Mesenchymal stem cell (in vitro differentiated cells and primary cell): ENCODE measurements at regions not wholly inside any gene's neighbourhood (a gene's known extent, or its start where the extent isn't known, plus 50 kb on each side); places are given as distances from the start of the nearest gene placed in this dataset.
A peak's percentile ranks its signal among the peaks of the same experiment; 100 is the strongest.
"Not testable (repeated sequence)": the region's sequence is repeated elsewhere in the genome, so short reads cannot be mapped to it uniquely, and the experiment has no call there.

Source experiments
- DNase-seq: peaks from one replicate; pipeline ENCODE4 v3.0.0-alpha.2; 2013
- H2AFZ ChIP-seq: one replicate; pipeline ENCODE4 v1.6.1; 2013; ENCODE audit warnings: low read depth, mild to moderate bottlenecking, control low read depth, inconsistent platforms, low read length, moderate library complexity
- H2AK5ac ChIP-seq: 2 replicates; pipeline ENCODE4 v1.6.1; 2013; ENCODE audit warnings: low read length, moderate library complexity, mild to moderate bottlenecking, inconsistent platforms; ENCODE audit not compliant: severe bottlenecking
- H2BK120ac ChIP-seq: one replicate; pipeline ENCODE4 v1.6.1; 2013; ENCODE audit warnings: low read depth, mild to moderate bottlenecking, inconsistent platforms, low read length, moderate library complexity
- H2BK12ac ChIP-seq, 2 experiments: one replicate each; pipeline ENCODE4 v1.6.1; 2013; ENCODE audit warnings: inconsistent platforms in 2 of 2, low read length in 2 of 2, mild to moderate bottlenecking in 2 of 2, moderate library complexity in 2 of 2, control low read depth in 1 of 2
- H2BK15ac ChIP-seq: one replicate; pipeline ENCODE4 v1.6.1; 2013; ENCODE audit warnings: mild to moderate bottlenecking, low read depth, inconsistent platforms; ENCODE audit not compliant: poor library complexity, severe bottlenecking
- H2BK5ac ChIP-seq: 2 replicates; pipeline ENCODE4 v1.6.1; 2013; ENCODE audit warnings: low read depth, mild to moderate bottlenecking, low read length, control low read depth, inconsistent platforms; ENCODE audit not compliant: poor library complexity, severe bottlenecking
- H3K14ac ChIP-seq, 2 experiments: one replicate each; pipeline ENCODE4 v1.6.1; 2013; ENCODE audit warnings: inconsistent platforms in 2 of 2, low read length in 2 of 2, control low read depth in 1 of 2, mild to moderate bottlenecking in 1 of 2, moderate library complexity in 1 of 2
- H3K18ac ChIP-seq, 2 experiments: one replicate each; pipeline ENCODE4 v1.6.1; 2013; ENCODE audit warnings: inconsistent platforms in 2 of 2, low read length in 2 of 2, control low read depth in 1 of 2, low read depth in 1 of 2, mild to moderate bottlenecking in 1 of 2
- H3K23ac ChIP-seq, 2 experiments: one replicate each; pipeline ENCODE4 v1.6.1; 2013; ENCODE audit warnings: inconsistent platforms in 2 of 2, low read length in 2 of 2, mild to moderate bottlenecking in 2 of 2, moderate library complexity in 2 of 2, control low read depth in 1 of 2
- H3K27ac ChIP-seq: 2 replicates; pipeline ENCODE4 v1.5.1; 2013; ENCODE audit warnings: mild to moderate bottlenecking, moderate library complexity, low read length, control low read depth, inconsistent platforms; ENCODE audit not compliant: poor library complexity, severe bottlenecking
- H3K27me3 ChIP-seq, 2 experiments: 2 replicates each; pipeline versions ENCODE4 v1.6.1 to v1.7.0; 2013; ENCODE audit warnings: low read length in 2 of 2, mild to moderate bottlenecking in 2 of 2, moderate library complexity in 2 of 2, control low read depth in 1 of 2, inconsistent platforms in 1 of 2; ENCODE audit not compliant: control insufficient read depth in 1 of 2, insufficient read depth in 1 of 2
- H3K36me3 ChIP-seq, 2 experiments: 2 replicates each; pipeline versions ENCODE4 v1.6.1 to v1.7.0; 2013; ENCODE audit warnings: low read length in 2 of 2, control low read depth in 1 of 2, inconsistent platforms in 1 of 2, low read depth in 1 of 2, mild to moderate bottlenecking in 1 of 2; ENCODE audit not compliant: insufficient read depth in 2 of 2, control insufficient read depth in 1 of 2
- H3K4ac ChIP-seq, 2 experiments: one replicate each; pipeline ENCODE4 v1.6.1; 2013; ENCODE audit warnings: inconsistent platforms in 2 of 2, low read length in 2 of 2, mild to moderate bottlenecking in 2 of 2, moderate library complexity in 2 of 2, control low read depth in 1 of 2, low read depth in 1 of 2
- H3K4me1 ChIP-seq: 2 replicates; pipeline ENCODE4 v1.6.1; 2013; ENCODE audit warnings: low read depth, low read length, control low read depth; ENCODE audit not compliant: control insufficient read depth, insufficient read depth
- H3K4me2 ChIP-seq: 2 replicates; pipeline ENCODE4 v1.6.1; 2013; ENCODE audit warnings: low read length, mild to moderate bottlenecking, inconsistent platforms; ENCODE audit not compliant: poor library complexity, severe bottlenecking
- H3K4me3 ChIP-seq, 2 experiments: 2 replicates each; pipeline versions ENCODE4 v1.5.1 to v1.7.0; 2013; ENCODE audit warnings: low read length in 2 of 2, mild to moderate bottlenecking in 2 of 2, control low read depth in 1 of 2, low read depth in 1 of 2; ENCODE audit not compliant: insufficient read depth in 1 of 2
- H3K79me1 ChIP-seq: replicated peaks from 2 replicates; pipeline ENCODE4 v1.6.1; 2013; ENCODE audit warnings: mild to moderate bottlenecking, control low read depth, low read length, inconsistent platforms; ENCODE audit not compliant: poor library complexity, severe bottlenecking
- H3K9ac ChIP-seq: 2 replicates; pipeline ENCODE4 v1.7.0; 2013; ENCODE audit warnings: mild to moderate bottlenecking, low read length, moderate library complexity
- H3K9me3 ChIP-seq: 2 replicates; pipeline ENCODE4 v1.7.0; 2013; ENCODE audit warnings: mild to moderate bottlenecking, low read length; ENCODE audit not compliant: control insufficient read depth
- H4K8ac ChIP-seq: one replicate; pipeline ENCODE4 v1.6.1; 2013; ENCODE audit warnings: inconsistent platforms, mild to moderate bottlenecking, low read length, moderate library complexity
- H4K91ac ChIP-seq: one replicate; pipeline ENCODE4 v1.6.1; 2013; ENCODE audit warnings: mild to moderate bottlenecking, low read length, inconsistent platforms
- WGBS: methylation state at CpG from one replicate; pipeline ENCODE4 v1.1.7; 2013; ENCODE audit warnings: mixed read lengths; 5-methylcytosine and 5-hydroxymethylcytosine counted together

GRCh38 chr5:1593903-1594356, 70.2 kb upstream of the LPCAT1 start:
- peak overlapping the region; percentile 47 for H2AFZ ChIP-seq
- H3K36me3 ChIP-seq: peaks cover 0 to 6% of the 10 kb centered on the region in 2 experiments
- H3K27me3 ChIP-seq: no peaks in the 10 kb centered on the region
- no peak for DNase-seq
- WGBS: 9% methylated on average over 26 of the region's 32 CpGs
- no peaks in the 10 kb centered on the region for H3K9me3 ChIP-seq
- H3K14ac ChIP-seq: no peak overlapping the region
- H3K4me3 ChIP-seq: peak overlapping the region; percentile 63 to 79
- H2BK15ac ChIP-seq: no peak overlapping the region
- H2AK5ac ChIP-seq: no peak overlapping the region
- no peak overlapping the region for H3K27ac ChIP-seq
- peak overlapping the region in 1 of 2 experiments; percentile 15 for H2BK12ac ChIP-seq
- no peak overlapping the region for H3K23ac ChIP-seq
- H3K18ac ChIP-seq: peak overlapping the region; percentile 29 to 73
- H3K4me1 ChIP-seq: peaks cover 12% of the 10 kb centered on the region
- H4K8ac ChIP-seq: peak overlapping the region; percentile 60
- H3K79me1 ChIP-seq: no peaks in the 10 kb centered on the region
- H3K9ac ChIP-seq: peak overlapping the region; percentile 80
- no peak overlapping the region for H3K4ac ChIP-seq
- no peak overlapping the region for H2BK5ac ChIP-seq
- peak overlapping the region; percentile 80 for H3K4me2 ChIP-seq
- H2BK120ac ChIP-seq: no peak overlapping the region
- peak overlapping the region; percentile 50 for H4K91ac ChIP-seq

- not testable (repeated sequence) for H3K4me3 ChIP-seq, H2AFZ ChIP-seq, H3K9ac ChIP-seq, H2BK120ac ChIP-seq, H3K27me3 ChIP-seq, H3K23ac ChIP-seq, H3K27ac ChIP-seq, H2BK12ac ChIP-seq, H3K4me2 ChIP-seq, H3K79me1 ChIP-seq, H2AK5ac ChIP-seq, H4K91ac ChIP-seq, H3K4ac ChIP-seq, H2BK15ac ChIP-seq, H4K8ac ChIP-seq, H3K18ac ChIP-seq, H3K14ac ChIP-seq, H2BK5ac ChIP-seq, H3K9me3 ChIP-seq, H3K4me1 ChIP-seq
- H3K36me3 ChIP-seq: peaks cover 7 to 26% of the 10 kb centered on the region in 2 experiments
- WGBS: 82% methylated on average over 17 of the region's 17 CpGs
- DNase-seq: peak; percentile 35
These were observed 64.4 kb upstream of the LPCAT1 start for GRCh38 chr5:1588071-1588694.

- not testable (repeated sequence) for H3K4me3 ChIP-seq, H2BK15ac ChIP-seq, H3K27ac ChIP-seq, H3K4me2 ChIP-seq, H2BK12ac ChIP-seq, H2AFZ ChIP-seq, H2BK5ac ChIP-seq, H3K27me3 ChIP-seq, H4K91ac ChIP-seq, H4K8ac ChIP-seq, H3K9me3 ChIP-seq, H3K14ac ChIP-seq, H2AK5ac ChIP-seq, H3K18ac ChIP-seq, H3K79me1 ChIP-seq, H3K9ac ChIP-seq, H3K4ac ChIP-seq, H3K23ac ChIP-seq, H2BK120ac ChIP-seq, DNase-seq, H3K4me1 ChIP-seq
- peaks cover 7 to 14% of the 10 kb centered on the region in 2 experiments for H3K36me3 ChIP-seq
- WGBS: 95% methylated on average over 15 of the region's 15 CpGs
These were observed 59.5 kb upstream of the LPCAT1 start for GRCh38 chr5:1583081-1583875.

- not testable (repeated sequence) for H3K79me1 ChIP-seq, H2BK12ac ChIP-seq, H3K9me3 ChIP-seq, H2AFZ ChIP-seq, H3K18ac ChIP-seq, H3K36me3 ChIP-seq, H3K4me1 ChIP-seq, H3K27ac ChIP-seq, H3K9ac ChIP-seq, H3K4me3 ChIP-seq, H3K4ac ChIP-seq, H3K23ac ChIP-seq, H4K8ac ChIP-seq, H3K27me3 ChIP-seq, H2BK5ac ChIP-seq, H2AK5ac ChIP-seq, H2BK15ac ChIP-seq, H4K91ac ChIP-seq, DNase-seq, H2BK120ac ChIP-seq, H3K14ac ChIP-seq, H3K4me2 ChIP-seq
- 95% methylated on average over 5 of the region's 5 CpGs for WGBS
These were observed 55.6 kb upstream of the LPCAT1 start for GRCh38 chr5:1579389-1579788.
